HG02763 (cell line): ENCODE measurements at regions not wholly inside any gene's neighbourhood (a gene's known extent, or its start where the extent isn't known, plus 50 kb on each side); places are given as distances from the start of the nearest gene placed in this dataset.

ENCODE experiments used
- ATAC-seq: cut with Tn5 transposase; IDR thresholded peaks from one replicate; pipeline ENCODE4 v1.9.1; 2021; ENCODE audit warnings: mild to moderate bottlenecking, moderate library complexity; ENCODE audit not compliant: unreplicated experiment

- ATAC-seq: no peak
These were observed 1741.8 kb upstream of the CDH9 start for GRCh38 chr5:28780083-28780692.

GRCh38 chr5:28779161-28779754 is 1740.9 kb upstream of the CDH9 start:
- ATAC-seq: no peak

DNA sequence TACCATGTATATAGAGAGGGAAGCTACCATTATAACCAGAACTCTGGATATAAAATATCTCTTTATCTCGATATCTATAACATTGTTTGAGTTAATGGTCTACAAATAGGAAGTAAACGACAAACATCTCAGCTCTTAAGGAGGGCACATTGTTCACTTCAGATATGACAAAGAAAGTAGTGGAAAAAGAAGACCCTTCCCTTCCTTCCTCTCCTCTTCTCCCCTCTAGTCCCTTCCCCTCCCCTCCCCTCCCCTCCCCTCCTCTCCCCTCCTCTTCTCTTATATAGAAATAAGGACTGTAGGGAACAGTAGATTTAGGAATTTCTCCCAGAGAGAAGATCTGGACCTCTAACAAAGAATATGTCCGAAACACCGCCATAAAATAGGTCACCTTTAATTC is 1731.9 kb upstream of the CDH9 start:
- no peak for ATAC-seq

DNA sequence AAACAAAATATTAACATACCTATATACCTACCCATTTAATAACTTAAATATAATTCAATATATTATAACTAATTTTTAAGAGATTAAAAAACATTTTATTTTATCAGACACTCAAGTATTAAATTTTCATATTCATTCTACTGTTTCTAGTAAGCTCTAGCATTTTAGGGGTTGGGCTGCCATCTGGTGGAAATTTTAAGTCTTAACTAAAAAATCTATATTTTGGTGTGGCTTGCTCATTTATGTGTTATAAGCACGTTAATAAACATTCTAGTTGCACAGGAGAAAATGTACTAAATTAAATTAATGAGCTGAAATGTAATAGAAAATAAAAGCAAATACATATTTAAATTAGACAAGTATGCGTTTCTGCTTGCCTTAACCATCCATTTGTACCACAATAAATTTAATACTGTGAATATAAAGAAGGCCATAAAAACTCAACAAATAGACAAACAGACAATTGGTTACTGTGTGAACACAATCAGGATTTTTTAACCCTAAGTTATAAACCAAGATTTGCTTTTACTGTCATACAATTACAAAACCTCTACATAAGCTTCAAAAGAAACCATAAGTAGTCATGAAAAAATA is 1728.3 kb upstream of the CDH9 start:
- no peak for ATAC-seq

GRCh38 chr5:28751396-28751795 is 1713.0 kb upstream of the CDH9 start:
- ATAC-seq: no peak

DNA sequence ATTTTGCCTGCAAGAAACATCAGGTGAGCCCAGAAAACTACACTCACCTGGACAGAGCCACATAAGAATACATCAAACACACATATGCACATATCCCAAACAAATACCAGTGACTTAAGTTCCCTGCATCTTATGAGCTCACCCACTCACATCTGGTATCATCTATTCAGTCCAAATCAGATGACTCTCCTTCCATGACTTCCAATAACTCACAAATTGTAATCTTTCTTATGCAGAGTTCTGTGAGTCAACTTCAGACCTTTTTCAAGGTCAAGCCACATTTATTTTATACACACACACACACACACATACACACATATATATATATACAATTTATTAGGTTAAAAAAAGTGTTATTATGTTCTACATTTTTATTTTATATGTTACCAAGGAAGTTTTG is 1711.9 kb upstream of the CDH9 start:
- ATAC-seq: no peak

DNA sequence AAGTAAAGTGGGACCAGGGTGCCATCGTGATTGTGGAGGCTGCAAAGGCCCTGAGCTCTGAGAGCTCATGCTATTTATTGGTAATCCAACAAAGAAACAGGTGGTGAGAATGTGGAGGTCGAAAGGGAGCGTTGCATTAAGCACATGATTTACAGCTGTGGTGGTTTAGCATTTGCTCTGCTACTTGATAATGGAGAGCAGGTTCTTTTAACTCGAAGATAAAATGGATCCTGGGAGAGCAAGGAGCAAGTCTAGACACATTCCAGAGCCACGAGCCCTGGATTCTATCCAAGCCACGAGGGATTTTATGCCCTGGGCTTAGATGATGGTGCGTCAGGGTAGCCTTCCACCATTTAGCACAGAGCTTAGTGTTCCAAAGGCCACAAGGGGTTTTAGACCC is 1710.1 kb upstream of the CDH9 start:
- no peak for ATAC-seq

- ATAC-seq: no peak
These were observed 1705.3 kb upstream of the CDH9 start for GRCh38 chr5:28743716-28744110.

GRCh38 chr5:28743025-28743715 is 1704.8 kb upstream of the CDH9 start:
- no peak for ATAC-seq

- no peak for ATAC-seq
These were observed 1699.3 kb upstream of the CDH9 start for GRCh38 chr5:28737682-28738081.

- no peak for ATAC-seq
These were observed 1698.8 kb upstream of the CDH9 start for GRCh38 chr5:28737222-28737621.

DNA sequence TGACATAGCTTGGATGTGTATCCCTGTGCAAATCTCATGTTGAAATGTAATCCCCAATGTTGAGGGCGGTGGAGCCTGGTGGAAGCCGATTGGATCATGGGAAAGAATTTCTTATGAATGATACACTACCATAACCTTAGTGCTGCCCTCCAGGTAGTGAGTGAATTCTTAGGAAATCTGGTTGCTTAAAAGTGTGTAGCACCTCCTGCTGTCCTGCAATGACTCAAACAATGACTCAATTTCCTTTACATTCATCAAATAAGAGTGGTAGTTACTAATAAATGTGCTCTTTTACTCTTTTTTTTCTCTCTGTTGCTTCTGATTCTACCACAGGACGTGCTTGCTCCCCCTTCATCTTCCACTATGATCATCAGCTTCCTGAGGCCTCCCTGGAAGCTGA is 1696.0 kb upstream of the CDH9 start:
- no peak for ATAC-seq

- no peak for ATAC-seq
These were observed 1690.7 kb upstream of the CDH9 start for GRCh38 chr5:28729067-28729466.

DNA sequence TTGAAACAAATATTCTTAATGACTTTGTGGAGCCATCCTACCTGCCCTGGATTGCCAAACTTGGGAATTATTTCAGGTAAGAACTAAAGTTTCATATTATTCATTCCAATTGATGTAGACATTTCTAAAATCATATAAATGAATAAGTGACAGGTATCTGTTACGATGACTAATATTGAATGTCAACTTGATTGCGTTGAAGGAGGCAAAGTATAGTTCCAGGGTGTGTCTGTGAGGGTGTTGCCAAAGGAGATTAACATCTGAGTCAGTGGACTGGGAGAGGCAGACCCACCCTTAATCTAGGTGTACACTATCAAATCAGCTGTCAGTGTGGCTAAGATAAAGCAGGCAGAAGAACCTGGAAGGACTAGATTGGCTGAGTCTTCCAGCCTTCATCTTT is 1688.4 kb upstream of the CDH9 start:
- no peak for ATAC-seq

DNA sequence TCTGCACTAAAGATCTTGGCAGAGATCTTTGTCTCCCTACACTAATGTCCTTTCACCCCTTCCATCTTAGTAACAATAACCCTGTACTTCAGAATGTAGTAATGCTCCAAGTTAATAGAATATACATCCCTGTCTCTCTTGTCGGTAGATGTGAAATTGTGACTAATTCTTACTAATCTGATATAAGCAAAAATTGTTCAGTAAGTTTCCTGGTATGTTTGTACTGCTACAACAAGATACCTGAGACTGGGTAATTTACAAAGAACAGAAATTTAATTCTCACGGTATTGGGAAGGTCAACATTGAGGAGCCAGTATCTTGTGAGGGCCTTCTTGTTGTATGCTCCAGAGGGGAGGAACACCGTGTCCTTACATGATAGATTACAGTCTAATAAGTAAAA is 1686.6 kb upstream of the CDH9 start:
- no peak for ATAC-seq

DNA sequence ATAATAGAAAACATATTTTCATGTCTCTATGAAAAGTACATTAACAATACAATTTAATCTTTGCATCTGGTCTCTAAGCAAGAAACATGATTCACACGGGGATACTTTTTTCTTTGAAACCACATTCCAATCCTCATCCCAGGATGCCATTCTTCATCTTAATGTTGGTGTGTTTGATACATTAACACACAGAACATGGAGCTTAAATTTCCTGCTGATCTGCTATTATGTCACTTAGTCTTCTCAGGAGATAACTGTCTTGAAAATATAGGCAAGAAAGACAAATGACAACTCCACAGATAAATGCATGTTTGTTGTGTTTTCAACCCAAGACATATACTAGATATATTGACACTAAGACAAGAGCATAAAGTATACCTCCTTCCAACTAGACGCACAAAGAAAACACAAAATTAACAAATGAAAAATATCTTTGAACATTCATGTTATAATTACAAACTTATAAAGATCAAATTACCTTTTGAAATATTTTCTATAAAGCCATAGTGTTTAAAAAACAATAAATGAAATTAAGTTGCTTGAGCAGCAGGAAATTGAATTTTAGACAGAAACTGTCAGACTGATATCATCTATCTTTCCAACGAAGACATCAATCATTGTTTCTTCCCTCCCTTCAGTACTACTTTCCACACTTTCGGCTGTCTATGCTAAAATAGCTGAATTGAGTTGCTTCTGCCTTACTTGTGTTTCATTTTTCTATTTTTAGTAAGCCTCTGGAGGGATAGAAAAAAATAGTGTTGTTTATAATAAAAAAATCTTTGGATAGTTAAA is 1676.7 kb upstream of the CDH9 start:
- ATAC-seq: no peak

GRCh38 chr5:28710360-28710759 is 1672.0 kb upstream of the CDH9 start:
- ATAC-seq: no peak

DNA sequence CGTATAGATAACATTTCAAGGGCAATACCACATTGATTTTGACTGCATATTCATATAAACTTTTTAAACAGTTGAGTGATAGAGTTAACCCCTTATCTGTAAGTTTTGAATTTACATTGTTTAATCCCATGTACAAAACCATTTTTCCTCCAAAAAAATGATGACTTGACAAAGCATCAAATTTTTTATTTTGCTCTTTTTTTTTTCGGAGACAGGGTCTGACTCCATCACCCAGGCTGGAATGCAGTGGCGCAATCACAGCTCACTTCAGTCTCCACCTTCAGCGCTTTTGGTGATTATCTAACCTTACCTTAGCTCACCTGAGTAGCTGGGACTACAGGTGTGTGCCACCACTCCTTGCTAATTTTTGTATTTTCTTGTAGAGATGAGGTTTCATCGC is 1670.1 kb upstream of the CDH9 start:
- no peak for ATAC-seq

DNA sequence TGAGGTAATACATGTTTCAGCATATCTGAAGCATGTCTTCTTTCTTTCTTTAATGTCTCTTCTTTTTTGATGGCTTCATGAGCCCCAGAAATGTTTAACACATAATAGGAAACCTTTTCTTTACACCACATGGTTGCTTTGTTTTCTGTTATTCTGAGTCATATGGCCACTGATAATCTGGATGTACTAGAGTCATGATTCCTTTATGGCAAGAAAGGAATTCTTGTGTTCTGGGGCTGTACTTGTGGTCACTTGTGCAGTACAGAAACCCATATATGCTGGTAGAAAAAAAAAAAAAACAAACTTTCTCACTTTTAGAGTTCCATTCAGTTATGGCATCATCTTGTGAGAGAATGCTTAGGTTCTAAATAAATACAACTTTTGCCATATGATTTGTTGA is 1669.3 kb upstream of the CDH9 start:
- no peak for ATAC-seq

GRCh38 chr5:28703651-28704260 is 1665.4 kb upstream of the CDH9 start:
- no peak for ATAC-seq

DNA sequence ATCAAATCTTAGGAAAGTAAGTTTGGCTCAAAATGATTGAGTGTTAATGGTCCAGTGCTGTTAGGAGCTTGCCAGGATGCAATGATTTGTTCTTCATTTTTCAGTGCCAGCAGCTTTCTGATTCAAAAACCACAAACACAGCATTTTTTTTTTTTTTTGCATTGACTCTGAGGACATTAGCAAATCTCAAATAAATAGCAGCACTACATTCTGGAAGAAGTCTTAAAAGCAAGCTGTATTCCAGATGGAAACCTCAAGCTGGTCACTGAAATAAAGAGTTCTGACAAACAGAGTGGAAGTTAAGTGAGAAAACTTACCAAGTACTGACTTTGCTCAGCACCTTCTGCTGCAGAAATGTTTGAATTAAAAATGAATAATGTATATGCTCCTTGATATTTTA is 1653.1 kb upstream of the CDH9 start:
- ATAC-seq: no peak
